ENCODE measurements at regions not wholly inside any gene's neighbourhood (a gene's known extent, or its start where the extent isn't known, plus 50 kb on each side); places are given as distances from the start of the nearest gene placed in this dataset.

GRCh38 chr10:33396938-33397337 lies 62.5 kb upstream of the NRP1 start:
- DNase-seq, result no peak

GRCh38 chr10:33396279-33396678 lies 61.8 kb upstream of the NRP1 start:
- no peak for DNase-seq

GRCh38 chr10:33395201-33395600 lies 60.7 kb upstream of the NRP1 start:
- no peak for DNase-seq

GRCh38 chr10:33392706-33393105 lies 58.2 kb upstream of the NRP1 start:
- no peak for DNase-seq

GRCh38 chr10:33391611-33392465 lies 57.4 kb upstream of the NRP1 start:
- no peak for DNase-seq

- no peak for DNase-seq
Measured at GRCh38 chr10:33390046-33390445, 55.6 kb upstream of the NRP1 start.

- DNase-seq, result no peak
Measured at GRCh38 chr10:33388785-33389184, 54.3 kb upstream of the NRP1 start.

GRCh38 chr10:33388382-33388781 lies 53.9 kb upstream of the NRP1 start:
- no peak for DNase-seq

- no peak for DNase-seq
Measured at GRCh38 chr10:33387720-33388119, 53.3 kb upstream of the NRP1 start.

- DNase-seq, result no peak
Measured at GRCh38 chr10:33386926-33387325, 52.5 kb upstream of the NRP1 start.

GRCh38 chr10:33385686-33386085 lies 51.2 kb upstream of the NRP1 start:
- DNase-seq, result no peak

- no peak for DNase-seq
Measured at GRCh38 chr10:33385015-33385414, 50.5 kb upstream of the NRP1 start.

Measured in activated T-cell treated with anti-CD3 and anti-CD28 coated beads, Interleukin-2, amount 50 U/mL, for 48 hours (primary cell).